GM21717 (cell line): ENCODE measurements at regions not wholly inside any gene's neighbourhood (a gene's known extent, or its start where the extent isn't known, plus 50 kb on each side); places are given as distances from the start of the nearest gene placed in this dataset.
A peak's percentile ranks its signal among the peaks of the same experiment; 100 is the strongest.
"Not testable (repeated sequence)": the region's sequence is repeated elsewhere in the genome, so short reads cannot be mapped to it uniquely, and the experiment has no call there.

ENCODE experiments used
- ATAC-seq: cut with Tn5 transposase; IDR thresholded peaks from one replicate; pipeline ENCODE4 v1.9.1; 2021; ENCODE audit warnings: mild to moderate bottlenecking, moderate library complexity; ENCODE audit not compliant: unreplicated experiment

DNA sequence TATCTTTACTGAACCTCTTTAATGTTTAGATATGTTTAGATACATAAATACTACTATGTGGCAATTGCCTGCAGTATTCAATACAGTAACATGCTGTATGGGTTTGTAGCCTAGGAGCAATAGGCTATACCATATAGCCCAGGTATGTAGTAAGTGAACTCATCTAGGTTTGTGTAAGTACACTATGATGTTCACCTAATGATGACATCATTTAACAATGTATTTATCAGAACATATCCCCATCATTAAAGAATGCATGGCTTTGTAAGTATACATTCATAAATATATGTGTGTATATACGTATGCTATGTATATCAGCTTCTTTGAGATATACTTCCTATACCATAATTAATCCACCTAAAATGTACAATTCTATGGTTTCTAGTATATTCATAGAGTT lies 631.2 kb upstream of the MAN1A1 start:
- no peak for ATAC-seq

DNA sequence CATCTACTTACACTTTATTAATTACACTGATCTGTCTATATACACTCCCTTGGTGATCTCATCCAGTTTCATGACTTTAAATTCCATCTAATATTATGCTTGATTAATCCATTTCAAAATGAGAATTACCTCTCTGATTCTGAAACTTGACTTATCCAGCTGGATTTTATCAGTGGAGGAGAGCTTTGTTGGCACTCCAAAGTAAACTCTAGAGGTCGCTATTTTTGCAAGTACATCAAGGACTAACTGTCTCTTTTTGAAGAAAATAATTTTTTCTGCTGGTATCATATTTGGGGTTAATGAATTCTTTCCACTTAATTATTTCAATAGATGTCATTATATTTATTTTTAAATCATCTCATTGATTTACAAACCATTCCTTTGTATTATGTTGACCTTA lies 630.3 kb upstream of the MAN1A1 start:
- no peak for ATAC-seq

DNA sequence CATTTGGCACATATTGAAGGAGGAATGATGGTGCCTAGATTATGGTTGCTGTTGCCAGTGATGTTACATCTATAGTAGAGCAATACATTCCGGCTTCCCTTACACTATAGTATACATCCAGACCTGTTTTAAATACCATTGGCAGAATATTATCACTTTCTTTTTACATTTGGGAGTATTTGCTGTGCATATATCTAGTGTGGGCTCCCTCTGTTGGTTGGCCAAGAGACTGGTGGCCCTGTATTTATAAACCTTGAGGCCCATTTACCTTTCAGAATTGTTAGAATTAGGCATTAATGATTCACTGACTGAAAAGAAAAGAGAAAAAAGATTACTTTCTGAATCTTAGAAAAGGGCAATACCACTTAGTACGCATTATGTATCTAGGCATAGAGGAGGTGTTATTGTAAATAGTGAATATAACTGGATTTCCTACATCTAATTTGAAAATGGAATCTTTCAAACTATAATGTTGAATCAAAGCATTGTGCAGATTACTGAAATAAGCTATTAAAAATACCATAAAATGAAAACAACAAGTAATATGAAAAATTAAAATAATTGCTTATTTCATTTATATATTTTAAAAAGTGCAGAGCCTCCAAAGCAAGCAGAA lies 628.8 kb upstream of the MAN1A1 start:
- ATAC-seq: no peak

DNA sequence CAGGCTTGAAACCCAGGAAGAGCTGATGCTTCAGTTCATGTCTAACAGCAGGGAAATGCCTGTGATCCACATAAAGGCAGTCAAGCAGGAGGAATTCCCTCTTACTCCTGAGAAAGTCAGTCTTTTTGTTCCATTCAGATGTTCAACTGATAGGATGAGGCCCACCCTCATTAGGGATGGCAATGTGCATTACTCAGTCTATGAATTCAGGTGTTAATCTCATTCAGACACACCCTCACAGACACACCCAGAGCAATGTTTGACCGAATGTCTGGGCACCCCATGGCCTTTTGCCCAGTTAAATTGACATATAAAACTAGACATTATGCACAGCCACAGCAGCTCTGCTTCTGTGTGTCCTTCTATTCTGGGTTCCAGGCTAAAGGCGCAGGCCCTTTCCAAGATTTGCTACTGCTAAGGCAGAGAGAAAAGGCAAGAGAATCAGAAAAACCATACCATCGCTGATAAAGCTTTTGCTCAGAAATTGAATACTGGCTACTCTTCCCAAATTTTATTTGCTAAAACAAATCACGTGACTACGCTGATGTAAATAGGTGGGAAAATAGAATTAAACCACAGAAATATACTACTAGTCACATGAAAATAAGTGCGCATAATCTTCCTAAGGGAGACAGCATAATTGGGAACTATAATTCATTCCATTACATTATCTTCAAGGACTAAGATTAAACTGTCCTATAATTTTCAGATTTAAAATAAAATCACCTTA lies 625.0 kb upstream of the MAN1A1 start:
- ATAC-seq: no peak

DNA sequence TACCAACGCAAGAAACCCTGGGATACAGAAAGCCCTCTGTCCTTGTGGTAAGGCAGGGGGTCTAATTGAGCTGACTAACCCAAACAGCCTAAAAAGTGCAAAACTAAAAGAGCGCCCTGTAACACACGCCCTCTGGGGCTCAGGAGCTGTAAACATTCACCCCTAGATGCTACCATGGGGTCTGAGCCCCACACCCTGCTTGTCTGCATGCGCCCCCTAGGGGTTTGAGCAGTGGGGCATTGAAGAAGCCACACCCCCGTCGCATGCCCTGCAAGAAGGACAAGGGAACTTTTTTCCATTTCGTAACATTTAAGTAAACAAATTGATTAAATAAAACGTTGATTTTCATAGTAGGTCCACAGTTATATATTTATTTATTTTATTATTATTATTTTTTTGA lies 616.9 kb upstream of the MAN1A1 start:
- ATAC-seq: peak; percentile 79

DNA sequence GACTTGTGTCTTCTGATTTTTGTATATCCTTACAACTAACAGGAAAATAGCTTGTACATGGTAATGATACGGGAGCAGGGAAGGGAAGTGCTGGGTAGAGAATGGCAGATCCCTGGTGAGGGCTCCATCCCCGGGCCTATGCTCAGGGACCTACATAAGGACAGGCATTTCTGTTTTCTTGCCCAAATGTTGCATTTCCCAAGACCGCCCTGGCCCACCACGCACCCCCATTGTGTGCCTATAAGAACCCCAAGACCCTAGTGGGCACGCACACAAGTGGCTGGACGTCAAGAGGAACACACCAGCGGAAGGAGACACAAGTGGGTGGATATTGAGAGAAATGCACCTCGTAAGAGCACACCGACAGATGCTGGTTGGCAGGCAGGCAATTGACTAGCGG lies 616.3 kb upstream of the MAN1A1 start:
- no peak for ATAC-seq

DNA sequence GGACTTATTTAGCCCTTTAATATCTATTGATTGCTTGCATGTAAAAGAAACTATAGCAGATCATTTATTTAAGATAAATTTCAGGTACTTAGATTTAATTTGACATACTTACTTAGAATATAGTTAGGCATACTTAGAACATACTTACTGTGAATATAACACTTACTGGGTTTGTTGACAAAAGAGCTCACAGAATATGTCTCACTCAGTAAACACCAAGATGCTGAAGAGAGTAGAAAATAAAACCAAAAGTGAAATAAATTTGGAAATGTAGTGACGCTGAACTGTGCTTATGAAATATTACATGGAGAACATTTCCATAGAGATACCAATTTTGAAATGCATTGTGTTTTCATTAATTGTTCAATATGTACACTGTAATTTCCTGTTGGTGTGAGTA lies 615.4 kb upstream of the MAN1A1 start:
- ATAC-seq: no peak

DNA sequence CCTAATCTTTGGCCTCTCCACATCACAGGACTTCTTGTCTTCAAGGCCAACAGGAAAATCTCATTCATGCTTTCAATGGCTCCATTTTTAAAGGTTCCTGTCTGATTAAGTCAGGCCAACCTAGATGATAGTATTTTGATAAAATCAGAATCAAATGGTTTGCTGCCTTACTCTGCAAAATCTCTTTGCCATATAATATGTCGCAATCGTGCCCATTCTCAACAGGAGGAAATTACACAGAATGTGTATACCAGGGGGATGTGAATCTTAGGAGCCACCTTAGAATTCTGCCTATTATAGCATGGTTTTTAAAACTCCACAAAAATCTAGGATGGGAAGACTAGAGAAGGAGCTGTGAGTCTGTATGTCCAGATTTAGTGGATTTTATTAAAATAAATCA lies 612.9 kb upstream of the MAN1A1 start:
- no peak for ATAC-seq

DNA sequence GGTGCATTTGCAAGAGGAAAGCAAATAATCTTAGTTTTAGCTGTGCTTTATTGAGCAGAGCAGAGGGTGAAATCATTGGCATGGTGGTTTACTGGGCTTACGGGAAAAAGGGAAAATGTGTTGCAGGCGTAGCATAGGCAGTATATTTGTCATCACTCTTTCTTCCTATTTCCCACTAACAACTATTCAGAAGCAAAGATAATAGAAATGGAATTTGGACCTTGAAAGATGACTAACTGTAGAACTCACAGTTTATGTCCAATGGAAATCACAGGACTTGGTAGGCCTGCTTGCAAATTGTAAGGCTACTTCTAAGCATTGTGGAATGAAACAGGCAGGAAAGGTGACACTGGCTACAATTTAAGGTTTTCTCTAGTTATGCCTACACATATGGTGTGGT lies 611.9 kb upstream of the MAN1A1 start:
- no peak for ATAC-seq

DNA sequence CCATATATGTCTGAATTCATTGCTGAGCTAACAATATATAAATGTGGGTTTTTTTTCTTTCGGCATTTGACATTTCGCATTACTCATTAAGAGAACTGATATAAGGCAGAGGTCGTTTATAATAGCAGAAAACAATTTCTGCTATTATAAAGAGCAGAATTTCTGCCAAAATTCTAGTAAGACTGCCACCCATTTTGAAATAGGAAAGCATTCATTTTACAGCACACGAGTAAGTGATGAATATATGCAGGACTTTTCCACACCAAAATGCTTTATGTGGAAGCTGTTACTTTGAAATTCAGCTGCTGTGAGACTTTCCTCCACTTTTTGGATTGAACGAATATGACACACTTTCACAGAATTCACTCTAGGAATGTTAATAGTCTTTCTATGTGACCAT lies 610.9 kb upstream of the MAN1A1 start:
- ATAC-seq: no peak

DNA sequence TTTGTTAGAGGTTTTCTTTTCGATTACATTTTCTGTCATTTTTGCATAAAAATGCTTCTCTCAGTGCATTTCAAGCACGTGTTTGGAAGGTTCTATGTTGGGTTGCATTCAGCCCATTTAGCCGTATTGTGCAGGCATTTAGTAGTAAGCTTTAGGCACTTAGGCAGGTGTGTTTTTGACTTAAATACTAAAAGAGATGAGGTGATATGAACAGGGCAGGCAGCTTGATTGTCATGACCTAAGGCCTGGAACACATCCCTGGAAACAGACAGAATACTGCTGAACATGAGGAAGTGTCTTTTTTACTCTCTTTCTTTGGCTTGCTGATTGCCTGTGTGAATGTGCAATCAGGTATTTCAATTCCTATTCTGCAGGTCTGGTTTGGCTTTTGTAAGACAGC lies 610.5 kb upstream of the MAN1A1 start:
- no peak for ATAC-seq

DNA sequence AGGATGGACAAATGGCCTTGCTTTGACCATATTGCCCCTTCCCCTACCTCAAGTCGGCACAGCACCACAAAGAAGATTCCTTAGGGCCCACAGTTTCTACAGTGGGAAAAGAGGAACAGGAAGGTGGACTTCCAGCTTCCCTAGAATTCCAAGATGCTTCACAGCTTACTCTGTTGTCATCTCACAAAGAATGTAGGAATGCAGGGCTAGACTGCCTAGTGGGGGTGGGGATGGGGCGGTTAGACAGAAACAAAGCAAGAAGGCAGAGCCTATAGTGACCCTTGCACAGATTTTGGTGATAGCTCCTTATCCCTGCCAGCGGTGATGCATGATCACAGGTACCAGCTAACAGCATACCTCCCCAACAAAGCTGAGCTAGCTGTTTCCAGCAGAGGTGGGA lies 607.6 kb upstream of the MAN1A1 start:
- ATAC-seq: no peak

DNA sequence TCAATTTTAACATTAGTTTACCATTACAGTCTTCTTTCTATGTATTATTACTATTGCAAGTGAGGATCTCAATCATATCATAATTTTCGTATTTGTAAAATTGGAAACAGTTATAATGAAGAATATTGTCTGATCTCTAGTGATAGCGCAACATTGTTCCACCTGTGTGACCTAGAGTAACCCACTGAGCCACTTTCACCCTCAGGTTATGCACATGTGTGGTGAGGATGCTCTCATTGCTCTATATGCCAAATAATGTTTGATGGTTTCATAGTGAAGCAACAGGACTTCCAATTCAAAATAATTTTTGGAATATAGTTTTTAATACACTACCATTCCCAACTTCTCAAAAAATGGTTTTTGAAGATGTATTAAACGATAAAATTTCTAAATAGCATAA lies 603.1 kb upstream of the MAN1A1 start:
- ATAC-seq: no peak

DNA sequence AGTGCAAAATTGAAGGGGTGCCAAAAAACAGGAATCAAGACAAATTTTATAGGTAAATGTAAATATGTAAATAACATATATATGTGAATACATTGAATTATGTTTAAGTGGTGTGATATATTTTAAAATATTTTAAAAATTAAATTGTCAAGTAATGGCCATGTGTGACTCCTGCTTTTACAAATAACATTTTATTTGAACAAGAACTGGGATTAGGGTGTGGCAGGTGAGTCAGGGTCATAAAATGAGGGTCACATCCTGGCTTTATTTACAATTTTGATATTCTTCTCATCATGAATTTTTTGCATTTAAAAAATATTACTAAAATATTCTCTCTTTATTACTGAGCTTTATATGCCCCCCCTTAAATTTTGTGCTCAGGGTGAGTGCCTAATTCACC lies 601.1 kb upstream of the MAN1A1 start:
- ATAC-seq: no peak

DNA sequence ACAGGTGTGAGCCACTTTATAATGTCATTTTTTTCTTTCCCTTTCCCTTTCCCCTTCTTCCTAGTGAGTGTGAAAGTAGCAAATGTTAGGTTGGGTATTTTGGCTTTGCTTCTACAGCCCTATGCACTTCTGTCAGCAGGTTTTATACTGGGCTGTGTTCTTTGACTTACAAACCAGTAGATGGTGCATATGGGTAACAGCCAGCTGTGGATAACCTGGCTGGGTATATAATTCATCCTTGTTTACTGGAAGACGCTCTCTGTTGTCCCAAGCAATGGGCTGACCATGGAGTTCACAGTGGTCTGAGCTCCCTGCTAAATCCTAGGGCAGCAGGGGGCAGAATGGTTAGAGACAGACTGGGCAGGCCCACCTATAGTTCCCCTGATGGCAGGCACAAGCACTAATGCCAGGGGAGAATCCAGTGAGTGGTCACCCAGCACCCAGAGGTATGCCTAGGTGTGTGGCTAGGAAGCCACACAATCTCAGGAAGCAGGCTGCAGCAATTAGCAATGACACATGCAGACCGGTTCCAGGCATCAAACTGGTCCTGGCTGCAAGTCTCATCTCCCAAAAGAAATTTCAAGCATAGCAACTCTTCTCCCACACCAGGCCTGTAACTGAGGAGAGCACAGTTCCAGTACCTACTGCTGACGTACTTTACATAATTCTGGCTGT lies 592.7 kb upstream of the MAN1A1 start:
- ATAC-seq: no peak

DNA sequence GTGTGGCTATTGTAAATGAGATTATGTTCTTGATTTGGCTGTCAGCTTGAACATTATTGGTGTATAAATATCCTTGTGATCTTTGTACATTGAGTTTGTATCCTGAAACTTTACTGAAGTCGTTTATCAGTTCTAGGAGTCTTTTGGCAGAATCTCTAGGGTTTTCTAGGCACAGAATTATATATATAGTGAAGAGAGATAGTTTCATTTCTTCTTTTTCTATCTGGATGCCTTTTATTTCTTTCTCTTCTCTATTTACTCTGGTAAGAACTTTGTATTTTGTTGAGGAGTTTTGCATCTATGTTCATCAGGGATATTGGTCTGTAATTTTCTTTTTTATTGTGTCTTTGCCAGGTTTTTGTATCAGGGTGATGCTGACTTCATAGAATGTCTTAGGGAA lies 589.2 kb upstream of the MAN1A1 start:
- no peak for ATAC-seq

DNA sequence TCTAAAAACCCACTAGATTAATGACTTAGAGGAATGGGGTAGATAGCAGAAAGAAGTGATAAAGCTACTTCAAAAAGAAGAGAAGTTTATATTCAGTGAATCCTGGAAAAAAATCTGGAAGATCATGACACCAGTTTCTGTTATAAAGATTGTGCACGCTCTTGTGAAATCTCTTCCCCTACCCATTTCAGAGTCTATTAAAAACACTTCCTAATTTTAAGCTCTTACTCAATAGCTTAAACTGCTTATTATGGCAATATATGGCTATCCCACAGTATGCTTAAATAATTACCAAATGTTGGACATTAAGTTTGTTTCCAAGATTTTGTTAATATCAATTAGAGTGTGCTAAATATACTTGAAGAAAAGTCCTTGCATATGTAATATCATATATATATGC lies 585.3 kb upstream of the MAN1A1 start:
- ATAC-seq: no peak

DNA sequence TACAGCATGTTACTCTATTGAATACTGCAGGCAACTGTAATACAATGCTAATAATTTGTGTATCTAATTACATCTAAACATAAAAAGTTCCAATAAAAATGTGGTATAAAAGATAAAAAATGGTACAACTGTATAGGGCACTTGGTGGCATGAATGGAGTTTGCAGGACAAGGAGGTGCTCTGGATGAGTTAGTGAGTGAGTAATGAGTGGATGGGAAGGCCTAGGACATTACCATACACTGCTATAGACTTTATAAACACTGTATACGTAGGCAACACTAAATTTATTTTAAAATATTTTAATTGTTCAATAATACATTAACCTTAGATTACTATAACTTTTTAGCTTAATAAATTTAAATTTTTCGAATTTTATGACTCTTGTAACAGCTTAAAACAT lies 579.6 kb upstream of the MAN1A1 start:
- no peak for ATAC-seq

DNA sequence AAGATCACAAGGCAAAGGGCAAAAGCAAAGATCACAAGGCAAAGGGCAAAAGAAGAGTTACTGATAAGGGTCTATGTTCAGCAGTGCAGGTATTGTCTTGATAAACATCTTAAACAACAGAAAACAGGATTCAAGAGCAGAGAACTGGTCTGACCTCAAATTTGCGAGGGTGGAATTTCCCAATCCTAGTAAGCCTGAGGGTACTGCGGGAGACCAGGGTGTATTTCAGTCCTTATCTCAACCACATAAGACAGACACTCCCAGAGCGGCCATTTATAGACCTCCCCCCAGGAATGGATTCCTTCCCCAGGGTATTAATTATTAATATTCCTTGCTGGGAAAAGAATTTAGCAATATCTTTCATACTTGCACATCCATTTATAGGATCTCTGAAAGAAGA lies 575.3 kb upstream of the MAN1A1 start:
- ATAC-seq: not testable (repeated sequence)

DNA sequence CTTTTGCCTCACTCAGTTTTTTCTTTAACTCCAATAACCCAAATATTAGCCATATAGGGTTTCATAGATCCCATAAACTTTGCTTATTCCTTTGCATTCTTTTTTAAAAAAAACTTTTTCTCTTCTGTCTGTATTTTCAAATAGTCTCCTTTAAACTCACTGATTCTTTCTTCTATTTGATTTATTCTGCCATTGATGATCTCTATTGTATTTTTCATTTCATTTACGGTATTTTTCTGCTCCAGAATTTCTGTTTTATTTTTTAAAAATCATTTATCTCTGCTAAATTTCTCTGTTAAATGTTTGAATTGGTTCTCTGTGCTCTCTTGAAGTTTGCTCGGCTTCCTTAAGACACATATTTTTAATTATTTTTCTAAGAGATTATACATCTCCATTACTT lies 573.3 kb upstream of the MAN1A1 start:
- ATAC-seq: no peak

DNA sequence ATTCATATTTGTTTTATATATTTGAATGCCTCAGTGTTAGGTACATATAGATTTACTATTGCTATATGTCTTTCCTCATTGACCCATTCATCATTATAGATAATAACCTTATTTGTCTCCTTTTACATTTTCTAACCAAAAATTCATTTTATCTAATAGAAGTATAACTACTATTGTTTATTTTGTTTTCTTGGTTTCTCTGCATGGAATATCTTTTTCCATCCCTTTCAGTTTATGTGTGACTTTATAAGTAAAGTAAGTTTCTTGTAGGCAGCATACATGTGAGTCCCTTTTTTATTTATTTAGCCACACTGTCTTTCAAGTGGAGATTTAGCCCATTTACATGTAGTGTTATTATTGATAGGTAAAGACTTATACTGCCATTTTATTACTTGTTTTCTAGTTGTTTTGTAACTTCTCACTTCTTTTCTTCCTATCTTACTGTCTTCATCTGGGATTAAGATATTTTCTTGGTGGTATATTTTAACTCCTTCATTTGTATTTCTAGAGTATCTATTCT lies 572.0 kb upstream of the MAN1A1 start:
- no peak for ATAC-seq

DNA sequence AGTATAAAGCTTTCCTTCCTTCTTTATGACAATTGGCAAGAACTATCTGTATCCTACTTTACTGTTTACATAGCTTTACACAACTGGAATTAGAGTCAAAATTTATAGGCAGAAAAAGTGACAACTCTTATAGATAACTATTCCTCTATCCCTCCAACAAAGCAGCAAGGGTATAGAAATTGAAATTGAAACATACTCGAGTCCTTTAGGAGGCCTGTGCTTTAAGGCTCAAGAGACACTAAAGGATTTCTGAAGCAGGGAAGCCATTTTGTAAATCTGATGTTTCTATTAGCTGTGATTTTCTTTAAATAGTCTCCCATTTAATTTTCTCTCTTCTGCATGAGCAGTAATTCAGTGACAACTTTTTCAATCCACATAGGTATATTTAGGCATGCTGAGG lies 567.6 kb upstream of the MAN1A1 start:
- no peak for ATAC-seq
